Osteoblast (primary cell): ENCODE measurements at regions not wholly inside any gene's neighbourhood (a gene's known extent, or its start where the extent isn't known, plus 50 kb on each side); places are given as distances from the start of the nearest gene placed in this dataset.
"Not testable (repeated sequence)": the region's sequence is repeated elsewhere in the genome, so short reads cannot be mapped to it uniquely, and the experiment has no call there.

ENCODE experiments used
- DNase-seq: peaks from one replicate; pipeline ENCODE4 v3.0.0; 2011; ENCODE audit warnings: low spot score, mixed read lengths; ENCODE audit not compliant: insufficient read length; ENCODE audit errors: missing footprints
- H2AFZ ChIP-seq: 2 replicates; pipeline ENCODE4 v1.6.0; 2011; ENCODE audit warnings: mild to moderate bottlenecking, low read length
- H3K27ac ChIP-seq: 2 replicates; pipeline ENCODE4 v1.5.1; 2011; ENCODE audit warnings: mild to moderate bottlenecking, low read depth, low read length, moderate library complexity
- H3K27me3 ChIP-seq: 2 replicates; pipeline ENCODE4 v1.6.0; 2012; ENCODE audit warnings: mild to moderate bottlenecking, control low read depth, inconsistent platforms, low read length, moderate library complexity; ENCODE audit not compliant: insufficient read depth
- H3K36me3 ChIP-seq: 2 replicates; pipeline ENCODE4 v1.5.1; 2011; ENCODE audit warnings: mild to moderate bottlenecking, low read length, control low read depth, moderate library complexity; ENCODE audit not compliant: insufficient read depth
- H3K4me1 ChIP-seq: 2 replicates; pipeline ENCODE4 v1.5.1; 2011; ENCODE audit warnings: mild to moderate bottlenecking, low read length, control low read depth, moderate library complexity; ENCODE audit not compliant: insufficient read depth
- H3K4me2 ChIP-seq: 2 replicates; pipeline ENCODE4 v1.6.0; 2011; ENCODE audit warnings: mild to moderate bottlenecking, low read length; ENCODE audit not compliant: insufficient read depth
- H3K4me3 ChIP-seq: fragments of 200-600 bp; sonication (generic); 3 replicates; pipeline ENCODE4 v1.5.1; 2012; ENCODE audit warnings: mild to moderate bottlenecking, low read length, inconsistent platforms; ENCODE audit not compliant: insufficient read depth
- H3K79me2 ChIP-seq: 2 replicates; pipeline ENCODE4 v1.6.0; 2012; ENCODE audit warnings: mild to moderate bottlenecking, low read length, control low read depth, inconsistent platforms; ENCODE audit not compliant: insufficient read depth
- H3K9me3 ChIP-seq: 2 replicates; pipeline ENCODE4 v1.5.1; 2011; ENCODE audit warnings: low read depth, low read length, control low read depth
- H4K20me1 ChIP-seq: 2 replicates; pipeline ENCODE4 v1.6.0; 2012; ENCODE audit warnings: mild to moderate bottlenecking, low read length, control low read depth; ENCODE audit not compliant: insufficient read depth
- CTCF ChIP-seq: IDR thresholded peaks from 2 replicates; pipeline ENCODE4 v1.5.1; 2011; ENCODE audit warnings: mild to moderate bottlenecking, low read depth, low read length, moderate library complexity; ENCODE audit errors: extremely low read depth

GRCh38 chr14:71557351-71557750 lies 374.9 kb upstream of the RGS6 start:
- TF ChIP-seq CTCF = no peak
- DNase-seq = no peak
- Histone ChIP-seq H3K36me3 (no peaks in the 10 kb centered on the region), H4K20me1 (no peaks in the 10 kb centered on the region), H2AFZ (no peak overlapping the region), H3K4me1 (peaks cover 4% of the 10 kb centered on the region), H3K4me3 (no peak overlapping the region), H3K9me3 (no peaks in the 10 kb centered on the region), H3K4me2 (no peak overlapping the region), H3K79me2 (peaks cover 76% of the 10 kb centered on the region), H3K27me3 (no peaks in the 10 kb centered on the region), H3K27ac (no peak overlapping the region)

GRCh38 chr14:71558943-71559342 lies 373.3 kb upstream of the RGS6 start:
- not testable (repeated sequence) for H3K4me3 ChIP-seq, H3K4me2 ChIP-seq, H3K4me1 ChIP-seq, H3K27ac ChIP-seq, DNase-seq, H4K20me1 ChIP-seq, H2AFZ ChIP-seq, H3K9me3 ChIP-seq, H3K27me3 ChIP-seq, H3K36me3 ChIP-seq
- peaks cover 75% of the 10 kb centered on the region for H3K79me2 ChIP-seq

GRCh38 chr14:71560751-71561150 lies 371.5 kb upstream of the RGS6 start:
- Histone ChIP-seq H3K79me2 (peaks cover 70% of the 10 kb centered on the region), H3K4me2 (no peak overlapping the region), H3K9me3 (no peaks in the 10 kb centered on the region), H3K27me3 (no peaks in the 10 kb centered on the region), H3K4me3 (no peak overlapping the region), H3K36me3 (no peaks in the 10 kb centered on the region), H4K20me1 (peaks cover 2% of the 10 kb centered on the region), H3K27ac (no peak overlapping the region), H3K4me1 (no peaks in the 10 kb centered on the region), H2AFZ (no peak overlapping the region)
- no peak for TF ChIP-seq CTCF
- no peak for DNase-seq

GRCh38 chr14:71563492-71564153 lies 368.6 kb upstream of the RGS6 start:
- no peaks in the 10 kb centered on the region for H3K4me1 ChIP-seq
- peaks cover 2% of the 10 kb centered on the region for H4K20me1 ChIP-seq
- H2AFZ ChIP-seq = no peak overlapping the region
- H3K4me3 ChIP-seq = no peak overlapping the region
- H3K4me2 ChIP-seq = no peak overlapping the region
- H3K79me2 ChIP-seq = peaks cover 52% of the 10 kb centered on the region
- TF ChIP-seq CTCF = no peak
- H3K27me3 ChIP-seq = no peaks in the 10 kb centered on the region
- DNase-seq = no peak
- H3K36me3 ChIP-seq = no peaks in the 10 kb centered on the region
- H3K27ac ChIP-seq = no peak overlapping the region
- no peaks in the 10 kb centered on the region for H3K9me3 ChIP-seq
